ENCODE measurements at regions not wholly inside any gene's neighbourhood (a gene's known extent, or its start where the extent isn't known, plus 50 kb on each side); places are given as distances from the start of the nearest gene placed in this dataset.

DNA sequence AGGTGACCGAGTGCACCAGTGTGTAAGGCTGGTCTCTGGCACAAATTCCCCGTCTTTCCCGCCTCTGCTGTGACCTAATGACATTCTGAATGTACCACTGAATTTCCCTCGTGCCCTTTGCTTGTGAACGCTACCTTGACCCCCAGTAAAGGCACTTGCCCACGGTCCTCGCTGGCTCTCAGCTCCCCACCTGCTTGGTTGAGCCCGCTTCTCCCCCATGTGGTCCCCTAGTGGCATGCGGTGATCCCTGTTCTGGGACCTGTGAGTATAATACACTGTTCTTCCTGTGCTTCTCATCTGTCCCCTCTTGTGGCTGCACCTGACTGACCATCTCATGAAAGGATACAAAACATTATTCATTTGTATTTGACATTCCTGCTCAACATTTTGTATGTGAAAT is 495.7 kb downstream of the INHBA start:
- intact Hi-C loops (cut with DNase I; ENCODE audit: low total_unique reads), result no loop called here
- no peak overlapping the region for H3K4me3 ChIP-seq
- no peak overlapping the region for H3K27ac ChIP-seq
- no peaks in the 10 kb centered on the region for H3K27me3 ChIP-seq
- no peaks in the 10 kb centered on the region for H3K9me3 ChIP-seq
- H3K4me1 ChIP-seq, result no peaks in the 10 kb centered on the region
- H3K36me3 ChIP-seq, result no peaks in the 10 kb centered on the region
- TF ChIP-seq, protein P1, sequence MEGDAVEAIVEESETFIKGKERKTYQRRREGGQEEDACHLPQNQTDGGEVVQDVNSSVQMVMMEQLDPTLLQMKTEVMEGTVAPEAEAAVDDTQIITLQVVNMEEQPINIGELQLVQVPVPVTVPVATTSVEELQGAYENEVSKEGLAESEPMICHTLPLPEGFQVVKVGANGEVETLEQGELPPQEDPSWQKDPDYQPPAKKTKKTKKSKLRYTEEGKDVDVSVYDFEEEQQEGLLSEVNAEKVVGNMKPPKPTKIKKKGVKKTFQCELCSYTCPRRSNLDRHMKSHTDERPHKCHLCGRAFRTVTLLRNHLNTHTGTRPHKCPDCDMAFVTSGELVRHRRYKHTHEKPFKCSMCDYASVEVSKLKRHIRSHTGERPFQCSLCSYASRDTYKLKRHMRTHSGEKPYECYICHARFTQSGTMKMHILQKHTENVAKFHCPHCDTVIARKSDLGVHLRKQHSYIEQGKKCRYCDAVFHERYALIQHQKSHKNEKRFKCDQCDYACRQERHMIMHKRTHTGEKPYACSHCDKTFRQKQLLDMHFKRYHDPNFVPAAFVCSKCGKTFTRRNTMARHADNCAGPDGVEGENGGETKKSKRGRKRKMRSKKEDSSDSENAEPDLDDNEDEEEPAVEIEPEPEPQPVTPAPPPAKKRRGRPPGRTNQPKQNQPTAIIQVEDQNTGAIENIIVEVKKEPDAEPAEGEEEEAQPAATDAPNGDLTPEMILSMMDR (IDR thresholded peaks at IDR 0.05), result no peak
- TF ChIP-seq POLR2A (IDR thresholded peaks at IDR 0.05), result no peak
- no peak for DNase-seq

DNA sequence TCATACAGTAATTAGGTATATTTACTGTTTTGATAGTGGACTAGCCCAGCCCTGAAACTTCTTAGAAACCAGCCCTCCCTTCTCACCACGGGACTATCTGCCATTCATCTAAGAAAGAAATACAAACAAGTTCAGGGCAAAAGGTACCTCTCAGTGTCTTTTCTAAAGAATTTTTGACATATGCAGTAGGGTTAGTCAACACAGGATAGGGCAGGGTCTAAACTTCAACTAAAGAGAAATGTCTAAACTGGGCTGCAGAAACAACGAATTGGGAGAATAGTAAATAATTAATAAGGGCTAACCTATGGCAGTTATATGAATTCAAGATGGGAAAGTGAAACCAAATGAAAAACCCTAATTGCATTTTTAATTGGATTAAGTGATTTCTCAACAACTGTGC is 496.6 kb downstream of the INHBA start:
- Histone ChIP-seq H3K9me3 (no peaks in the 10 kb centered on the region), H3K4me3 (no peak overlapping the region), H3K36me3 (no peaks in the 10 kb centered on the region), H3K27me3 (no peaks in the 10 kb centered on the region), H3K27ac (no peak overlapping the region), H3K4me1 (no peaks in the 10 kb centered on the region)
- intact Hi-C loops (cut with DNase I; ENCODE audit: low total_unique reads), result no loop called here
- TF ChIP-seq POLR2A (IDR thresholded peaks at IDR 0.05), result no peak
- TF ChIP-seq, protein P1 (IDR thresholded peaks at IDR 0.05), result no peak
- no peak for DNase-seq

DNA sequence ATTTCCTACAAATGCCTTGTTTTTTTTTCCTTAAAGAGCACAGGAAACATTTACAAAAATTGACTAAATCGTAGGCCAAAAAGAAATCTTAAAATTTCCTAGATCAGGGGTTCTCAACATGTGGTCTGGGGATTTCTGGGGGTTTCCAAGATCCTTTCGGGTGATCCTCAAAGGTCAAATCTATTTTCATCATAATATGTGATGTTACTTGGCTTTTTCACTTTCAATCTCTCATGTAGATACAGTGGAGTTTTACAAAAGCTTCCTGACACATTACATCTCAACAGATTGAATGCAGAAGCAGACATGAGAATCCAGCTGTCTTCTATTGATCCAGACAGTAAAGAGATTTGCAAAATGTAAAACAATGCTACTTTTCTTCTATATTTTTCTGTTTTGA is 497.3 kb downstream of the INHBA start:
- Histone ChIP-seq H3K9me3 (no peaks in the 10 kb centered on the region), H3K4me1 (no peaks in the 10 kb centered on the region), H3K27me3 (no peaks in the 10 kb centered on the region), H3K36me3 (no peaks in the 10 kb centered on the region), H3K4me3 (no peak overlapping the region), H3K27ac (no peak overlapping the region)
- intact Hi-C loops (cut with DNase I; ENCODE audit: low total_unique reads), result no loop called here
- no peak for DNase-seq
- TF ChIP-seq, protein P1 (IDR thresholded peaks at IDR 0.05), result no peak
- TF ChIP-seq POLR2A (IDR thresholded peaks at IDR 0.05), result no peak

DNA sequence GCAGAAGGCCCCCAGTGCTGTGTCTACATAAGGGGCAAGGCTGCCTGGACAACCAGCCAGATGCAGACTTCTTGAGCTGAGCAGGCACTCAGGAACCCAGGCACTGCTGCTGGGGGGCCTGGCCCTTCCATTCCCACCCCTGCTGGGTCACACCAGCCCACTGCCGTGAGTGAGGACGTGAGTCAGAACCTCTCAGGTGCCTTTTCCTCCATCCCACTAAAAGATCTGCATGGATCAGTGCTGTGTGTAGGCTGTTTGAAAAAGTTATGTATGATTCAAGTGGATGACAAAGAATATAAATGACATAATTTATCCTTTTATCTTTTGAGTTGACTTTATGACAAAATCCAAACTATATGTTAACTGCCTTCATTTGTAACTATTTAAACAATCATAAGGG is 499.3 kb downstream of the INHBA start:
- Histone ChIP-seq H3K4me1 (no peaks in the 10 kb centered on the region), H3K4me3 (no peak overlapping the region), H3K27ac (no peak overlapping the region), H3K9me3 (no peaks in the 10 kb centered on the region), H3K27me3 (no peaks in the 10 kb centered on the region), H3K36me3 (no peaks in the 10 kb centered on the region)
- DNase-seq, result no peak
- intact Hi-C loops (cut with DNase I; ENCODE audit: low total_unique reads), result no loop called here
- no peak for TF ChIP-seq POLR2A (IDR thresholded peaks at IDR 0.05)
- TF ChIP-seq, protein P1 (IDR thresholded peaks at IDR 0.05), result no peak

DNA sequence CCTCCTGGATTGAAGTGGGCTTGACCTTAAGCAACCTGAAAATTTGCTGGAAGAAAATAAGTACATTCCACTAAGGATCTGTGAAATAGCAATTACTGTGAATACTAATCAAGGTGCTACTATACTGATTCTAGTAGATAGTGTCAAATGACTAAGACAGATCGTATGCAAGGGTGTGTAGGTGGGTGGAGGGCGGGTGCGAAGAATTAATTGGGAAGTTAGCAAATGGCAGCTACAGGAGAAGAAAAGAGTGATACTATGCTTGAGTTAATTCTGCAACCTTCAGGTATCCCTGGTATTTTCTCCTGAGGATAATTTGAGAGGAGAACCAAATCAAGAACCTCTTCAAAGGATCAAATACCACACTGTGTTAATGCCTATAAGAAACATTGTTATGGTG is 501.9 kb downstream of the INHBA start:
- intact Hi-C loops (cut with DNase I; ENCODE audit: low total_unique reads), result no loop called here
- Histone ChIP-seq H3K36me3 (no peaks in the 10 kb centered on the region), H3K9me3 (no peaks in the 10 kb centered on the region), H3K27ac (no peak overlapping the region), H3K27me3 (no peaks in the 10 kb centered on the region), H3K4me3 (no peak overlapping the region), H3K4me1 (no peaks in the 10 kb centered on the region)
- no peak for DNase-seq
- TF ChIP-seq, protein P1 (IDR thresholded peaks at IDR 0.05), result no peak
